ENCODE measurements at regions not wholly inside any gene's neighbourhood (a gene's known extent, or its start where the extent isn't known, plus 50 kb on each side); places are given as distances from the start of the nearest gene placed in this dataset.

DNA sequence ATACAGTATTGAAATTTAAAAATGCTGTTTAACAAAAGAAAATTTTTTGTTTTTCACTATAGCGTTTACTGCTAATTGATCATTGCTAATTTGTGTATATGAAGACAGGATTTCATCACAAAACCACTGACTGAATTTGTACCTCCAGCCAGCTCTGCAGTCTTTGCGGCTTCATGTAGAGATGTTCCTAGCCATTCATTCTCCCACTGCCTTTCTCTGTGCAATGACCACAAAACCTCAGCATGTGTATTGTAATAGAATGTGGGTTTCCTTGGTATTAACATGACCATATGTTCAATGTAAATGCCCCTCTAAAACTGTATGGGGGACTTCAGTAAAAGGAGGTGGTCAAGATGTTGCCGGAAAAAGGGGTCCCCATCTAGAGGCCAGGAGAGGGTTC is 81.1 kb upstream of the STEAP1B start:
- Histone ChIP-seq H3K9me3 (no peaks in the 10 kb centered on the region), H3K27ac (no peak overlapping the region), H3K27me3 (no peaks in the 10 kb centered on the region), H3K4me1 (peaks cover 24 to 37% of the 10 kb centered on the region in 2 donors), H3K4me3 (replicated peaks in 1 of 3) (no peak overlapping the region), H3K36me3 (no peaks in the 10 kb centered on the region)
- TF ChIP-seq, protein P1, sequence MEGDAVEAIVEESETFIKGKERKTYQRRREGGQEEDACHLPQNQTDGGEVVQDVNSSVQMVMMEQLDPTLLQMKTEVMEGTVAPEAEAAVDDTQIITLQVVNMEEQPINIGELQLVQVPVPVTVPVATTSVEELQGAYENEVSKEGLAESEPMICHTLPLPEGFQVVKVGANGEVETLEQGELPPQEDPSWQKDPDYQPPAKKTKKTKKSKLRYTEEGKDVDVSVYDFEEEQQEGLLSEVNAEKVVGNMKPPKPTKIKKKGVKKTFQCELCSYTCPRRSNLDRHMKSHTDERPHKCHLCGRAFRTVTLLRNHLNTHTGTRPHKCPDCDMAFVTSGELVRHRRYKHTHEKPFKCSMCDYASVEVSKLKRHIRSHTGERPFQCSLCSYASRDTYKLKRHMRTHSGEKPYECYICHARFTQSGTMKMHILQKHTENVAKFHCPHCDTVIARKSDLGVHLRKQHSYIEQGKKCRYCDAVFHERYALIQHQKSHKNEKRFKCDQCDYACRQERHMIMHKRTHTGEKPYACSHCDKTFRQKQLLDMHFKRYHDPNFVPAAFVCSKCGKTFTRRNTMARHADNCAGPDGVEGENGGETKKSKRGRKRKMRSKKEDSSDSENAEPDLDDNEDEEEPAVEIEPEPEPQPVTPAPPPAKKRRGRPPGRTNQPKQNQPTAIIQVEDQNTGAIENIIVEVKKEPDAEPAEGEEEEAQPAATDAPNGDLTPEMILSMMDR (IDR thresholded peaks at IDR 0.05) = no peak
- TF ChIP-seq POLR2A (IDR thresholded peaks at IDR 0.05) = no peak
- 92 to 97% methylated on average over 3 of the region's 3 CpGs for WGBS, 2 donors
- DNase-seq = no peak
- intact Hi-C loops (cut with DNase I) = no loop called here

DNA sequence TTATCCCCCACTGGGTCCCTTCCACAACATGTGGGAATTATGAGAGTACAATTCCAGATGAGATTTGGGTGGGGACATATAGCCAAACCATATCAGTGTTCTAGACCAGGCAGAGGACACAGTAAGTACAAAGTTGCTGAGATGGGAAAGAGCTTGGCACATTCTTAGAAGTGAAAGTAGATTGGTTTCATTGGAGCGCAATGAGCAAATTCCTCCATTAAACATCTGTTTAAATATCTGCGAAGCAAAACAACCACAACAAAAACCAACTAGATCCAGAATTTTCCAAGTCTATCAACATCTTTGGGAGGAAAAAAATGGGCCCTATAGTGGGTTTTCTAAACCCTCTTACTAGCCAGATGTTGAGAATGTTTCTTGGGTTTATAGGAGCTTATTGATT is 80.0 kb upstream of the STEAP1B start:
- H3K36me3 ChIP-seq = no peaks in the 10 kb centered on the region
- no peak overlapping the region for H3K4me3 ChIP-seq (replicated peaks in 1 of 3)
- 92 to 96% methylated on average over 2 of the region's 2 CpGs for WGBS, 2 donors
- no peak overlapping the region for H3K27ac ChIP-seq
- no peaks in the 10 kb centered on the region for H3K27me3 ChIP-seq
- TF ChIP-seq POLR2A (IDR thresholded peaks at IDR 0.05) = no peak
- TF ChIP-seq, protein P1 (IDR thresholded peaks at IDR 0.05) = no peak
- intact Hi-C loops (cut with DNase I) = no loop called here
- H3K4me1 ChIP-seq = peaks cover 24 to 37% of the 10 kb centered on the region in 2 donors
- H3K9me3 ChIP-seq = no peaks in the 10 kb centered on the region
- no peak for DNase-seq

DNA sequence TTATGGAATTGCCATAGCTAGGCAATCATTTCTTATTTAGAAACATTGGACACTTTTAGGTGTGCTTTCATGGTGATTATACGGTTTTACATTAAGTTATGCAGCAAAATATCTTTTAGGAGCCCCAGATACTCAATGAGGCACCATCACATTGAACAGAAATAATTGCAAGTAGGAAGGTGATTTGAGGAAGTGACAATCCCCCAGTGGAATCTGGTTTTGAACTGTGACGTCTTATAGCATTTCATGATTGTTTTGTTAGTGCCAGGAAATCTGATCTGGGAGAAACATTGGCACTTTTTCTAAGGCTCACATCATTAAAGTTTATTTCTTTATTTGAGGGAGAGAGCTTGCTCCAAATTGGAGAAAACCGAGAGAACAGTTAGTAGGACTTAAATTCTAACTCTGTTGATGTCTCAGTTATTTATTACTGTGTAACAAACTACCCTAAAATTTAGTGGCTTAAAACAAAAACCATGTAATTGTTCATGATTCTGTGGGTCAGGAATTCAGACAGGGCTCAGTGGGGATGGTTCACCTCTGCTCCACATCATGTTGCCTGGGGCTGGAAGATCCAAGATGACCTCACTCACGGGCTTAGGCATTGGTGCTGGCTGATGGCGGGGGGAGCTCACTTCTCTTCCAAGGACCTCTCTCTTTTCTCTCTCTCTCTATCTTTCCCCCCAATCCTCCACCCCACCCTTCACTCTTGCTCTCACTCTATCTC is 78.2 kb upstream of the STEAP1B start:
- TF ChIP-seq POLR2A (IDR thresholded peaks at IDR 0.05) = no peak
- TF ChIP-seq, protein P1 (IDR thresholded peaks at IDR 0.05) = no peak
- Histone ChIP-seq H3K36me3 (no peaks in the 10 kb centered on the region), H3K27me3 (no peaks in the 10 kb centered on the region), H3K4me1 (peaks cover 19 to 29% of the 10 kb centered on the region in 2 donors), H3K27ac (peak overlapping the region; percentile 50 to 68 (median 62)), H3K4me3 (replicated peaks in 1 of 3) (no peak overlapping the region), H3K9me3 (no peaks in the 10 kb centered on the region)
- DNase-seq = no peak
- intact Hi-C loops (cut with DNase I) = no loop called here
- 49 to 58% methylated on average over 5 of the region's 5 CpGs for WGBS, 2 donors

DNA sequence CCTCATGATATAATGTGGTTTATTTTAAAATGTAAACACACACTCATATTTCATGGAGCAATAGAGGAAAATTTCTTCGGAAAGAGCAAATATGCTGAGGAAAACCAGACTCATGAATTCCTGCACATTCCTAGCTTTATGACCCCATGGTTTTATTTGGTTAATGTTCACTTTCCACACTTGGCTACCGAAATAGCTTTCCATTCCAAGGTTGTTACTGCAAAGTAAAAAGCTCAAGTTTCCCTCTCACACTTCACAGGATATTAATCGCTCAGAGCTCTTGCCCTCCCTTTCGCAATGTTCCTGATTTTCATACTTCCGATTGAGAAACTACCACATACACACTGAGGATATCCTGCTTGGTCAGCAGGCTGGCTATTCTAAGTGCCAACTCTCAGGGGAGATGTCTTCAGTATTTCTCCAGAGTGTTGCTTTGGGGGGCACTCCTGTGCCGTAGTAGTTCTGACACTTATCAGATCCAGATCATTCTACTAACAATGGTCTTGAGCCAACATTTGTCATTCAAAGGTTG is 77.5 kb upstream of the STEAP1B start:
- Histone ChIP-seq H3K9me3 (no peaks in the 10 kb centered on the region), H3K4me3 (replicated peaks in 1 of 3) (no peak overlapping the region), H3K36me3 (no peaks in the 10 kb centered on the region), H3K27me3 (no peaks in the 10 kb centered on the region), H3K4me1 (peaks cover 13 to 23% of the 10 kb centered on the region in 2 donors), H3K27ac (peak overlapping the region; percentile 50 to 68 (median 62))
- TF ChIP-seq, protein P1 (IDR thresholded peaks at IDR 0.05) = no peak
- no peak for TF ChIP-seq POLR2A (IDR thresholded peaks at IDR 0.05)
- WGBS, 2 donors = 8 to 18% methylated on average over 6 of the region's 6 CpGs
- intact Hi-C loops (cut with DNase I) = no loop called here
- DNase-seq = peak; percentile 31 to 37

Measured in thyroid gland (tissue), 4 donors.